CD4-positive, alpha-beta T cell treated with Interleukin-21 for 1 hour (primary cell): ENCODE measurements at regions not wholly inside any gene's neighbourhood (a gene's known extent, or its start where the extent isn't known, plus 50 kb on each side); places are given as distances from the start of the nearest gene placed in this dataset.

Source experiments
- DNase-seq: peaks from one replicate; pipeline ENCODE4 v3.0.0-alpha.2; 2020

DNA sequence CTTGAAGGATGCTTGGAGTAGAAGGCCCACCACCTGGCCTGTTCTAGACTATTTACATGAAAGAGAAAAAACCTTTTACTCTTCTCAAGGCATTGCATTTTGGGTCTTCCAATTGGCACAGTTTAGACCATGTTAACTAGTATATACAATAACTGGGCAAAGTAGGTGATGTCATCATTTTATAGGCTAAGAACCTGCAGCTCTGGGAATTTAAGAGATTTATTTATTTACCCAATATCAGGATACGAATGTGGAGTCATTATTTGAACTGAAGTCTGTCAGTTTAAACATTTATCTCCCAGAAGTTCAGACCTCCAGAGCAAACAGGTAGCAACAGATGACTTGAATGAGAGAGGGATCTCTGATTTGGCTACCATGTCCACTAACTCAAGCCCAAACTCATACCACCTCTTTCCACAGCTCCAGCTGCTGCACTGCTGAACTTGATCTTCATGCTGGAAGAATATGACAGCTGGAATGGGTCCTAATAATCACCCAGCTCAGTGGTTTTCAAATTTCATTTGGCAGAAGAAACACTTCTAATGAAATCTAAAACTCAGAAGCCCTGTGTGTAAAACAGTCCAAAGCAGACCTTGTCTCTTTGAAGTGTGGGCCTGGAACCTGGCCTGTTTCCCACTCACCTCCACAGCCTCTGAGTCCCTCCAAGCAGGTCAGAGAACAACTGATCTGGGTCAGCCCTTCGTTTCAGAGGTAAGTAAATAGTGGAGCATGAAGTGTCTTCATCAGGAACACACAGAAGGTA is 179.2 kb downstream of the EMP1 start:
- no peak for DNase-seq

DNA sequence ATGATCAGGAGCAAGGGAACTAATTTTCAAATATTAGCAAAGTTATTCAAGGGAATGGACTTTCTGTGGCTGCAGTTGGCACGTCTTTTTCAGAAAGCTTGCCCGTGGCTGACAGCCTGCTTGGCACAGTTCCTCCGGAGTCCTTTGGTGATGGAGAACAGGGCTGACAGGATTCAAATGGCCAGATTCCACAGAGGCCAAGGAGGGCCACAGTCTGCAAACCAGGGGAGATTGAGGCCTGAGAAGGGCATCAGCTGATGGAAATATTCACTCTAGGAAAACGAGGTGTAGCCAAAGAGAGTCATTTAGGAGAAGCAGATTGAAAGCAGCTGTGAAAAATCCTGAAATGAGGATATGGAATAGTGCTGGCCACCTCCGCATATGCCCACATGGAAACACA is 178.3 kb downstream of the EMP1 start:
- no peak for DNase-seq

DNA sequence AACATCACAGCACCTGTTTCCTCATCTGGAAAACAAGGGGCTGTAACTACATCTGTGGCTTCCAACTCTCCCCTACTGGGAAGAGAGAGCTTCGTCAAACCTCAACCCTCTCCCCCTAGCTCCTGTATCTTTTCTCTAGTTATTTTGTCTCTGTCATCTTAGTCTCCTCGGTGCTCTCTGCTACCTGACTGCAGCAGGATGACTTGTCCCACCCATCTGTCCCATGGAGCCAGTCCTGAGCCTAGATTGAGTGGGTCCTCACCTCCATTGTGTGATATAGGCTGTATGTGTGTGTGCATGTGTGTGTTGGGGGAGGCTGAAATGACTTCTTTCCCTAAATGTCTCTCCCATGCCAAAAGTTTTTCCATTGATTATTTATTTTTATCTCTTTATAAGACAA is 177.3 kb downstream of the EMP1 start:
- DNase-seq, result no peak

DNA sequence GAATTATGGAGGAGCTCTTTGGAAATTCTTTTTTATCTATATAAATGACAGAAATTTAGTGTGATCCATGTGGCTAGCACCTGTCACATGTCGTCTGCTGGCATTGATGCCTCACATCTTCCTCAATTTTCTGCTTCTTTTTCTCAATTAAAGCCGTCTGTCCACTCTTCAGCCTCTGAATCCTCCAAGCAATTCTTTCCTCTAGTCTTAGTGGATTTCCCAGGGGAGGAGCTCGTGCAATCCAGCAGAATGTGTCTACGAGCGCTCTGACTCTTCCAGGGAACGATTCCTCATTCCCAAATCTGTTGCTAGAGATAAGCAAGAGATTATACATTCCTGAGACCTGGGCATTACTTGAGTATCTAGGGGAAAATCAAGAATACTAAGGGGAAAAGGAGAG is 176.6 kb downstream of the EMP1 start:
- DNase-seq, result no peak

DNA sequence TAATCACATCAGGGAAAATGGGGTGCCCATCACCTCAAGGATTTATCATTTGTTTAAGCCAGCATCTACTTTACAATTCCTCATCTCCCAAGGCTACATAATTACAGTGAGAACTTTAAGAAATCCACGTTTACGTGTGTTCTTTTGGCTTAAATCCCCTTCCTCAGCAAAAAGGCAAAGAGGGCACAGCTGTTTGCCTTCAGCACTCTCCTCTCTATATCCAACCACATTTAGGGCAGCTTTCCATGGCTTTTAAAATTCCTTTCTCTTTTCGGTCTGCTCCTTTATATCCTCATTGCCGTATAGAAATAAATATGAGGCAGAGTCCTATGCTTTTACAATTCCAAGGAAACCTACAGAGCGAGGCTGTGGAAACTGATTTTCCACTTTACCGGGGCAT is 175.9 kb downstream of the EMP1 start:
- DNase-seq, result no peak

DNA sequence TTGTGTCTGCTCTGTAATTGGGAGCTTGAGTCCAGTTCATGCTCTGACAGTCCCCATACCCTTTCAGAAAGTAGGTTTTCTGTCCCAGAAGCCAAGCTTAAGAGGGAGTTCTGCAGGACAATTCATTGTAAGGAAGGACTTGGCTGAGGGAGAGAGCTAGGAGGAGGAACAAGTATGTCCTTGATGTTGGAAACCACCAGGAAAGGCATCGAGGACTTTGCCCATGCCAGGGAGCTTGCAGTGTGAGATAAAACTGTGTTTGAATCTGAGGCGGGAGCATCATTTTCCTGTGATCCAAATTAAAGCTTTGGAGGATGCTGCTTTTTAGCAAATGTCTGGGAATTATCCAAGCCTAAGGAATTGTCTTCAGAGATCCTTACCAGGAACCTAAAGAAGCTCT is 175.3 kb downstream of the EMP1 start:
- no peak for DNase-seq

DNA sequence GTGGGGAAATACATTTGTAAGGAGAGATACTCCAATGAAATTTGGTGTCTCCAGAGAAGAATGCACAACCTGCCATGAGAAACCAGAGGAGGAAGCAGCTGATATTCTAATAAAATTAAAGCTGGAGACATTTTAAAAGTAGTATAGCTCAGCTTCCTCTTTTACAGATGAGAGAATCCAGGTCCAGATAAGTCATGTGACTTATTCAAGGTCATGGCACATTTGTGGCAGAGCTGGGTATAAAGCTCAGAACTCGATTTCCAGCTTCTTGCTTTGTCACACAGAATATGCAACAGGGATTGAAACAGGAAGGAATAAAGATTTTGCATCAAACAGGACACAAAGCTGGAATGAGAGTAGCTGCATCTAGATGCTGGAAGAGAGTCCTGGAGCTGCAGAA is 174.8 kb downstream of the EMP1 start:
- no peak for DNase-seq

DNA sequence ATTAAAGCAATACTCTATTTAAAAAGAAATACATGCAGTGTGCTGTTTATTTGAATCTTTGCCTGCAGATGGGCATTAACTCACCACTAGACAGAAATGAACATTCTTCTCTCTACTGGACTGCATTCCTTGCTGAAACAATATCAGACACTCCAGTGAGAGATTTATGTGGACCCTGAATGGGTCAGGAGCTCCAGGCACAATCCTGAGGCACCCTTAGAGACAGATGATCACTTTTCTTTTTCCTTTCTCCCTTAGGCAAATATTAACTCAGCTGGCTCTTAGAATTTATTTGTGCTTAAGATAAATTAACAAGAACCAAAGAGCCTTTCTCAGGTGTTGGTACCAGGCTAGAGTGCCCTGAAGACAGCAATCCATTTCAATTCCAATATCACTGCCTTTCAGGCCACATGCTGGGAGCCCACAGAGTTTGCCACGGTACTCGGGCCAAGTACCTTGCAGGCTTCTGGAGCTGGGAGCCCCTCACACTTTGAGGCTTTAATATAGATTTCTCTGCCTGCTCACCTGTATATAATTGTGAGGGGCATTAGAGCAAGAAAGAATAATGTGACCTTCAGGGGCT is 173.0 kb downstream of the EMP1 start:
- no peak for DNase-seq

DNA sequence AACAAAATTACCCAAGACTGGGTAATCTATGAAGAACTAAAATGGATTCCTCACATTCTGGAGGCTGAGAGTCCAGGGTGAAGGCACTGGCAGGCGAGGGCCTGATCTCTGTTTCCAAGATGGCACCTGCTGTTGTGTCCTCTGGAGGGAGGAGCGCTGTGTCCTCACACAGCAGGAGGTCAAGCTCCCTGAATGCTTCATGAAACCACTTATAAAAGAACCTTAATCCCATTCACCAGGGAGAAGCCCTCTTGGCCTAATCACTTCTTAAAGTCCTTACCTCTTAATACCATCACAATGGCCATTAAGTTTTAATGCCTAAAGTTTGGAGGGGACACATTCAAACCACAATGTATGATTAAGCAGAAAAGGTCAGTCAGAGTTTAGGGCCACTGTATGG is 172.4 kb downstream of the EMP1 start:
- no peak for DNase-seq

DNA sequence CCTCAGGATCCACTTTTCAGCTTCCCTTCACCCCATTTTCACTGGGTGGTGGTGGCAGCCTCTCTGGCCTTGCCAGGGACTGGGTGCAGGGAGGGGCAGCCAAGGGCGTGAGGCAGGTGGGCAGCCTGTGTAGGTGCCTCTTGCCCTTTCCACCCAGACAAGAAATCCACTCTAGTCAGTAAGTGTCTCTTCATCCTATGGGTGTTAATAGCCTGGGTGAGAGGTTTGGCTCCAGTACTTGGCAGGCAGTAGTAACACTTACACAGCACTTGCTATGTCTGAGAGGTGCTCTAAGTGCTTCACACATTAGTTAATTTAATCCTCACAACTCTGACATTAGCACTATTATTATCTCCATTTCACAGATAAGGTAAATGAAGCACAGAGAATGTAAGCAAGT is 171.9 kb downstream of the EMP1 start:
- no peak for DNase-seq

DNA sequence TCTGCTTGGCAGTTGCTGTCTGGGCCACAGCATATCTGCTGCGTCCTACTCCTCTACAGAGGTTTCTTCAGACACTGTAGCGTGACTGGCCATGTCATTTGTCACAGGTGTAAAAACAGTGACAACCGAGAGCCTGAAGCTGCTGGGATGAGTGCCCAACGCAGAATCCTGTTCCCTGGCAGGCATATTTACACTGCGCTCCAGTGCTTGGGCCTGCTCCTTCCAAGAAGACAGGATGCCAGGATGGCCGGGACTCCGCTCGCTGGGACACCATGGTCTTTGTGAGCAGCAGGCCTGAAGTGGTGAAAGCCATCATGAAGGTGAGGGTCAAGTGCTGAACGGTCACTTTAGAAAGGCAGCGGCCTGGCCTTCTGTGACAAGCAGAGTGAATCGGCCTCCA is 171.4 kb downstream of the EMP1 start:
- no peak for DNase-seq

DNA sequence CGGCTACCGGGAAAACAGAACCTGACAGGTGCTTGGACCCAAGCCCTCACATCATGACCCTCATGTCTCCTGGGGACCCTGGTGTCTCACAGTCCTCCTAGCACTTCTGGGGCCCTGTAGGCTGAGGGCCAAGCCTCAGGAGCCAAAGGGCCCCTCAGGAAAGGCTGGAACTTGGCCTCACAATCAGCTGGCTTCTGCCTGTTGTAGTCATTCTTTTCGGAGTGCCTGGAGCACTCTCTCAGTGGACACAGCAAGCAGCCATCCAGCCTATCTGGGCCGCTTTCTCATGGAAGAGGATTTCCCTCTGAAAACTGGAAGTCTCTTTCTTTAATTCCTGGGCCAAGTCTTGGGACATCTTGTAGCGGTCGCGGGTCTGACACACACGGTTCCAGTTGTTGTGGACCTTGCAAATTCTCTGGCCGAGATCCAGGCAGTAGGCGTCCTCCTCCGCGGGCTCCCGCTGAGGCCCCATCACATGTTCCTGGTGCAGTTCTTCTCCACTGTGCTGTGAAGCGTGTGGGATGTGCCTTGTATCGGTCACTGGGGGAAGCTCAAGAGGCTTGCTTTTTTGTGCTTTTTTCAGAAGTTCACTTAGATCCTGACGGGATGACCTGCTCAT is 169.3 kb downstream of the EMP1 start:
- DNase-seq, result no peak

DNA sequence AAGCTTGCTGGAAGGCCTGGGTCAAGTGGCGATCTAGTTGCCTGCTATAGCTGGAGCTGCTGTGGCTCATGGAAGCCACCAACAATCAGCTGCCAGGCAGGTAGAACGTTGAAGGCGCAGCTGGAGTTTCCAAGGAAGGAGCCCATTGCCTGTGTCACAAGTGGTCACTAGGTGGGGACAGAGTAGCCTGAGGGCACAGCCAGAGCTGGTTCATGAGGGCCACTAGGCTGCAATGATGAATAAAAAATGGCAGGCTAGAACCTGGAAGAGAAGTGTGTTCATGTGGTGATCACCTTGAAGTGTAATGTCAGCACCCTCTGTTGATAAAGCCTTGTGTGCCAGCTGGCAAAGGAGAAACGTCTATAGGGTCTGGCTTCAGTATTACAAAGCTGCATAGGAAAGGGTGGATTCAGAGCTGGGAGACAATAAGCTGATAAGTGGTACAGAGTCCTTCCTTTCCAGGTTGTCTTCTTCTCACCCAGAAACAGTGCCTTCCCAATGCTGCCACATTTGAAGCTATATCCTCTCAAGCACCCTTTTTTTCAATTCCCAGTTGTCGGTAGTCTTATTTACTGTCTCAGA is 165.8 kb downstream of the EMP1 start:
- DNase-seq, result peak; percentile 15

DNA sequence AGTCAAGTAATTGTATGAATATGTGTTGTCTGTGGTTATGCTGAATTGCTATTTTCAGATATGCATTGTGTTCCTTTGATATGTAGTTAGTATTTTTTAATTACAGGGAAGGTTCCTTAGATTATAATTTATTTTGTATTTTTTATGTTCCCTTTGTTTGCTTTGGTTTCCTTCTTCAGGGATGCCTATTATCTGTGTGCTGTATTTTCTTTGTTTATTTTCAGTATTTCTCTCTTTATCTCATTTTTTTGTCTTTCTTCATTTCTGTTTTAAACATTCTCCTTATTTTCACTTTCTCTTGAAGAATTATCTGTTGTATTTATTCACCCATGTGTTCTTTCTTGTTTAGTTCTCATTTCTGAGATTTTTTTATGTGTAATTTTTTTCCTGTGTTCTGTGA is 163.1 kb downstream of the EMP1 start:
- DNase-seq, result no peak

DNA sequence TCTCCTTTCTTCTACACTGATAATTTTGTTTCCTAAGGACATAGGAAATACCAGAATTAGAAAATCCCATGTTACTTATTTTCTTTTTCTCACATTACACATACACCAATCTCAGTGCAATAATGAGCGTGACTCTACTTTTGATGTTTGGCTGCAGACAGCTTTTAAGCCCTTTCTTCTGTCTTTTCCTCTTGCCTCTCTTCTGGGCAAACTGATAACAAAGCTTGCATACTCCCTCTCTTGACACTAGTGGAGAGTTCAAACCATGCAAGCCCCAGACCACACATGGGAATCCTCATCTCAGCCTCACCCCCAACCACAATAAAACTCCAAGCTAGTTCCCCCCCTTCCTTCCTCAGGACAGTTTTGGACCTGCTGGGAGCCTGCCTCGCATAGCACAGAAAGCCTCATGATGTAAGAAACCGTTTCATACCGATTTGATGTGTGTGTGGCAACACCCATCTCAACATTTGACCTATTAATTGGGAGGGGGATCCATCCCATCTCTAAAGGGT is 161.9 kb downstream of the EMP1 start:
- no peak for DNase-seq

DNA sequence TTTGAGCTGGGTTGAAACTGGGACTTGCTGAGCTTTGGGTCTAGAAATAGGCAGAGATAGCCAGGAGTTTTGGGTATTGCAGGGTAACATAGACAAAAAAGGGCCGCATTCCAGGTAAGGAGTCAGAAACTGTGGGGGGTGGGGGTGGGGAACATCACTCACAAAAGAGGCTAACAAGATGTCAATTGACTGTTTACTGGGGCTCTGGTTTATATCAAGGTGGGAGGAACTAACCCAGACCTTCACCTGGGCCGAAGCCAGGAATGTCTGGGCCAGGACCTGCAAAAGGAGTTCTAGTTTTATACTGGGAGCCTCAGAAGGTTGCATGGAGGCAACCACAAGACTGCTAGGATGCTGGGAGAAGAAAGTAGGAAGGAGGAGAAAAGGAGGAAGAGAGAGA is 154.4 kb downstream of the EMP1 start:
- DNase-seq, result no peak

DNA sequence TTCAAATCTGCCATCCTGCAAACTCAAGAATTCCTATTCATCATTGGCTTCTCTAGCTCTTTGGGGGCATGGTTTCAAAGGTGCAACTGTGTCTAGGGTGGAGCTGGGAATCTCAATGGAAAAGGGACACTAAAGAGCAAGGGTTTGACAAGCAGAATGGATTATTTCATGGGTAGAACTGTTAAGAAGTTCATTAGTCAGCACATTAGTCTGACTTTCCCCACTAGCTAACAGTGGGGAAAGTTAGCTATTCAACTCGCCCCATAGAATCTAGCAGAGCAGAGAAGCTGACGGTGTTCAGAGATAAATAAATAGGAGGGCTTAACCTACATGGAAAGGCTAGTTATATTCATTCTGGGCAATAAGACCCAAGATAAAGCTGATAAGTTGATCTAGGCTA is 153.9 kb downstream of the EMP1 start:
- DNase-seq, result no peak

DNA sequence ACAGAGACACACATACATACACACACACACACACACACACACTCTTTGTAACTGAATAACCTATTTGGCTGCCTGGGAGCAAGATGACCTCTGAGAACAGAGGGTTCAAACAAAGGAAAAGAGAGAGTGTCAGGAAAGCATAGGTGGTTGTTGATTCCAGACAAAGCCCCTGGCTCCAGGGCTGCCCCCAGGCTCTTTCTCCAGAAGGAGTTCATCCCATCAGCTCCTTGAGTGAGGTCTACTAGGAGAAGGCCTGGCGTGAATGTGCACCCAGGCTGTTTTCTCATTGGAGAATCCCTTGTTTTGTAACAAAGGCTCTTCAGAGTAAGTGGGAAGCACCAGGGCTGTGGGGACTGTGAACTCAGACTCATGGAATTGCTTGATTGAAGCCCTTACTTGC is 151.9 kb downstream of the EMP1 start:
- no peak for DNase-seq

DNA sequence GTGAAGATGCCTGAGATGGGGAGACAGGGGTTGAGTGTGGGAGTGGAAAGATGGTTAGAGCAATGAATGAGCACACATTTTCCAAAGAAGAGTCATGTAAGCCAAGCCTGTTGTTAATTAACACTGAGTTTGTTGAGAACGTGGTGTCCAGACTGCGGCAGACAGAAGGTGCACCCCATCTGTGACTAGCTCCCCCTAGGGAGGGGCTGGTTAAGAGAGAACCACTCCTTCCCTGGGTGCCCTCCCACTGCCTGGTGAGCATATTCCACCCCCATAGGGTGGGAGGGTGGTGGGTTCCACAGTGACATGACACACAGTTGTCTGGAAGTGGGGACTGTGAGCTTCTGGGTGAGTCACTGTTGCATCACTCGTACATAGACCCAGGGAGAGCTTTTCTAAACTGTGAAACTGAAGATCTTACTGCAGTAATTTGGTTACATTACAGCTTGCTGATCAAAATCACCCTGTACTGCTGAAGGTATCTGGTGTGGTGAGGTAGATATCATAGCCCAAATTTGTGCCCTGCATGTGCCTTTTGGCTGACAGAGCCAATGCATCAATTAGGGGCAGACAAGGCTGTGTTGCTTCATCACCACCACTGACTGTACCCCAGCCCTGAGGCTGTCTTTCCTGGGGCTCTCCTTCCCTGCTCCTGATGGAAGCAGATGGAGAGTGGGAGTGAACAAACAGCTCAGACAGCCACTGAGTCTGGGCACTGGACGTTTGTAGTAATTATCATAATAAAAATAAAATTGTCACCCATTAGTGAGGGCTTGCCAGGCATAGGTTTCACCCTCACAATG is 150.9 kb downstream of the EMP1 start:
- no peak for DNase-seq

DNA sequence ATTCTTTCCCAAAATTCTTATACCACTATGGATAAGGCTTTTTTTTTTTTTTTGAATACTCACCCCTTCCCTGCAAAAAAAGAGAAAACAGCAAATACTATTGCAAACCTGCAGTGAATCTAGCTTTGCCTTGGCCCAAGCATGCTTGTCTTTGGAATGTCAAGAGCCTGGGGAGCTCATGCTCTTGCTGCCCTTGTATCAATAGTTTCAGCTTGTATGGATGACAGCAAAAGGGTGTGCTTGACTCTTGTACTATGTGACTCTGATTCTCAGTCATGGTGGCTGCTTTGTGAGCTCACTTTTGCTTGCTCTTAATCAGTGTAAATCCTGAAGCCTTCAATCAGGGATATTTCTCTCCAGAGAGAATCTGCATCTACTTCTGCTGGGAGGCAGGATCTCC is 149.2 kb downstream of the EMP1 start:
- DNase-seq, result no peak

DNA sequence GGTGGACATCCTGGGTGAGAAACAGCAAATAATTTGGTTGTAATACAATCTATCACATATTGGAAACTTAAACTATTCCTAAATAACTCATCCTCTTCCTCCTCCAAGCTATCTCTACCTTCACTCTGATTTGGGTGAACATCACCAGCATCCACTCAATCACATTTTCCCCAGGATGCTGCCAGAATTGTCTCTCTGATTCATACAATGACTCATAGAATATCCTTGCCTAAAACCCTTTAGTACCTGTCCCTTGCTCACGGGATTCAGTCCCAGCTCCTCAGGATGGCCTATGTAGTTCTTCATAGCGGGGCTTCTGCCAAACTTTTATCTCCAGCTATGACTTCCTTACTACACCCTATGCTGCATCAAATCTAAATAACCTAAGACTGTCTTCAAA is 146.8 kb downstream of the EMP1 start:
- no peak for DNase-seq

DNA sequence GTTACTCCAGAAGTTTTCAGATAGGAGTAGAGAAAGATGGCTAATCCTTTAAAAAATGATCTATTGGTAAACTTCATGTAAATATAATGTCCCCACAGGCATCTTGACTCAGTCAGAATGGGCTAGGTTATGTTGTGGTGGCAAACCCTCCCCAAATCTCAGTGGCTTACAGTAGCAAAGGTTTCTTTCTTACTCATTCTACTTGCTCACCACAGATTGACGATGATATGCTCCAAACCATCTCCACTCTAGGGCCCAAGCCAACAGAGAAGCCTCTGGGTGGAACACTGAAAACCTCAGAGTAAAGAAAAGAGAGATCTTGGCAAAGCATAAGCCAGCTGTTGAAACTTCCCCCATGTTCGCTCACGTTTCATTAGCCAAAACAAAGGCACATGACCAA is 146.4 kb downstream of the EMP1 start:
- no peak for DNase-seq

DNA sequence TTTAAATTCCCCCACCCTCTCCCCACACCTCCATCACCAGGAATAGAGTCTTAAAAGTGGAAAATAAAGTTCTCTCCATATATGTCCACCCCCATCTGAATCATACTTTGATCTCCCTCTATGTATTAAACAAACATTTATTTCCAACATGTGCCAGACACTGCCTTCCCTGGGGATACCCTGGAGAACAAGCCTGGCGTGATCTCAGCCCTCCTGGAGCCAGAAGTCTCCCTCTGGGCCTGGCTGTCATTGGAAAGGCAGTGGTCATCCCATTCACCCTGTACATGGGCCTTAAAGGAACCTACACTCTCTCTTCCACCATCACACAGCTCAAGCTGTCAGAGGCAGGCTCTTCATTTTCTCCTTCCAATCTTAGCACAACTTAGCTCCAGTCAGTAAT is 143.6 kb downstream of the EMP1 start:
- no peak for DNase-seq
